ENCODE measurements at regions not wholly inside any gene's neighbourhood (a gene's known extent, or its start where the extent isn't known, plus 50 kb on each side); places are given as distances from the start of the nearest gene placed in this dataset.

GRCh38 chr1:243946946-243947345 is 96.9 kb upstream of the AKT3 start:
- peak; percentile 49 for TF ChIP-seq CTCF (IDR thresholded peaks at IDR 0.05; ENCODE audit: control insufficient read depth, insufficient read depth, low read depth, low read length, missing control alignments)
- no peak for DNase-seq (ENCODE audit: low read depth)
- H3K4me3 ChIP-seq (ENCODE audit: control insufficient read depth, low read depth, low read length) = no peak overlapping the region

GRCh38 chr1:243946253-243946652 is 96.2 kb upstream of the AKT3 start:
- H3K4me3 ChIP-seq (ENCODE audit: control insufficient read depth, low read depth, low read length) = no peak overlapping the region
- DNase-seq (ENCODE audit: low read depth) = no peak
- no peak for TF ChIP-seq CTCF (IDR thresholded peaks at IDR 0.05; ENCODE audit: control insufficient read depth, insufficient read depth, low read depth, low read length, missing control alignments)

- TF ChIP-seq CTCF (IDR thresholded peaks at IDR 0.05; ENCODE audit: control insufficient read depth, insufficient read depth, low read depth, low read length, missing control alignments) = no peak
- H3K4me3 ChIP-seq (ENCODE audit: control insufficient read depth, low read depth, low read length) = no peak overlapping the region
- DNase-seq (ENCODE audit: low read depth) = no peak
Observed at GRCh38 chr1:243945727-243946126, 95.7 kb upstream of the AKT3 start.

GRCh38 chr1:243944429-243945160 is 94.6 kb upstream of the AKT3 start:
- no peak for TF ChIP-seq CTCF (IDR thresholded peaks at IDR 0.05; ENCODE audit: control insufficient read depth, insufficient read depth, low read depth, low read length, missing control alignments)
- no peak overlapping the region for H3K4me3 ChIP-seq (ENCODE audit: control insufficient read depth, low read depth, low read length)
- DNase-seq (ENCODE audit: low read depth) = no peak

- TF ChIP-seq CTCF (IDR thresholded peaks at IDR 0.05; ENCODE audit: control insufficient read depth, insufficient read depth, low read depth, low read length, missing control alignments) = no peak
Observed at GRCh38 chr1:243943671-243944428, 93.8 kb upstream of the AKT3 start.

GRCh38 chr1:243942196-243943150 is 92.4 kb upstream of the AKT3 start:
- no peak for DNase-seq (ENCODE audit: low read depth)
- no peak for TF ChIP-seq CTCF (IDR thresholded peaks at IDR 0.05; ENCODE audit: control insufficient read depth, insufficient read depth, low read depth, low read length, missing control alignments)
- no peak overlapping the region for H3K4me3 ChIP-seq (ENCODE audit: control insufficient read depth, low read depth, low read length)

More at GRCh38 chr1:243943671-243944428, 93.8 kb upstream of the AKT3 start:
- H3K4me3 ChIP-seq (ENCODE audit: control insufficient read depth, low read depth, low read length) = no peak overlapping the region
- no peak for DNase-seq (ENCODE audit: low read depth)
